GM12801 (cell line): ENCODE measurements at regions not wholly inside any gene's neighbourhood (a gene's known extent, or its start where the extent isn't known, plus 50 kb on each side); places are given as distances from the start of the nearest gene placed in this dataset.

Experiments
- CTCF ChIP-seq: IDR thresholded peaks from one replicate; pipeline ENCODE4 v1.5.1; 2011; ENCODE audit warnings: control low read depth; ENCODE audit not compliant: insufficient read length; ENCODE audit errors: extremely low read depth

GRCh38 chr1:208988811-208989222, 594.7 kb upstream of the CAMK1G start:
- no peak for TF ChIP-seq CTCF

GRCh38 chr1:208990456-208990855, 593.1 kb upstream of the CAMK1G start:
- no peak for TF ChIP-seq CTCF

- no peak for TF ChIP-seq CTCF
These were observed 585.7 kb upstream of the CAMK1G start for GRCh38 chr1:208997726-208998312.

GRCh38 chr1:209008586-209008985, 574.9 kb upstream of the CAMK1G start:
- TF ChIP-seq CTCF, result no peak

GRCh38 chr1:209010475-209011230, 572.9 kb upstream of the CAMK1G start:
- TF ChIP-seq CTCF, result no peak

GRCh38 chr1:209012443-209013196, 570.9 kb upstream of the CAMK1G start:
- no peak for TF ChIP-seq CTCF

GRCh38 chr1:209015092-209015491, 568.4 kb upstream of the CAMK1G start:
- no peak for TF ChIP-seq CTCF
